Activated T-cell treated with anti-CD3 and anti-CD28 coated beads, Interleukin-2, amount 50 U/mL, for 72 hours (primary cell): ENCODE measurements at regions not wholly inside any gene's neighbourhood (a gene's known extent, or its start where the extent isn't known, plus 50 kb on each side); places are given as distances from the start of the nearest gene placed in this dataset.

Experiments used
- ATAC-seq, 2 donors: fragments of 150-1000 bp; cut with Tn5 transposase; replicated peaks in 1 of 2; 2 replicates each; pipeline ENCODE4 v1.10.0; 2021; ENCODE audit warnings: moderate library complexity in 2 of 2, mild to moderate bottlenecking in 1 of 2
- DNase-seq, 2 donors: peaks; one replicate each; pipeline ENCODE4 v3.0.0; 2021 to 2022; ENCODE audit warnings: mixed read lengths in 1 of 2
- H3K27ac Mint-ChIP-seq: one replicate; pipeline ENCODE4 v1.8.0; 2022; ENCODE audit warnings: mild to moderate bottlenecking, moderate library complexity, mixed read lengths
- H3K27me3 Mint-ChIP-seq: one replicate; pipeline ENCODE4 v1.8.0; 2022; ENCODE audit warnings: low read depth, mixed read lengths
- H3K36me3 Mint-ChIP-seq, 2 donors: one replicate each; pipeline ENCODE4 v1.8.0; 2022; ENCODE audit warnings: mixed read lengths in 2 of 2, mild to moderate bottlenecking in 1 of 2; ENCODE audit not compliant: insufficient read depth in 2 of 2
- H3K4me1 Mint-ChIP-seq: one replicate; pipeline ENCODE4 v1.8.0; 2022; ENCODE audit warnings: low read depth, mixed read lengths
- H3K4me3 Mint-ChIP-seq, 2 donors: one replicate each; pipeline ENCODE4 v1.8.0; 2022; ENCODE audit warnings: mild to moderate bottlenecking in 2 of 2, mixed read lengths in 2 of 2, moderate library complexity in 2 of 2
- H3K9me3 Mint-ChIP-seq, 2 donors: one replicate each; pipeline ENCODE4 v1.8.0; 2022; ENCODE audit warnings: mixed read lengths in 2 of 2

DNA sequence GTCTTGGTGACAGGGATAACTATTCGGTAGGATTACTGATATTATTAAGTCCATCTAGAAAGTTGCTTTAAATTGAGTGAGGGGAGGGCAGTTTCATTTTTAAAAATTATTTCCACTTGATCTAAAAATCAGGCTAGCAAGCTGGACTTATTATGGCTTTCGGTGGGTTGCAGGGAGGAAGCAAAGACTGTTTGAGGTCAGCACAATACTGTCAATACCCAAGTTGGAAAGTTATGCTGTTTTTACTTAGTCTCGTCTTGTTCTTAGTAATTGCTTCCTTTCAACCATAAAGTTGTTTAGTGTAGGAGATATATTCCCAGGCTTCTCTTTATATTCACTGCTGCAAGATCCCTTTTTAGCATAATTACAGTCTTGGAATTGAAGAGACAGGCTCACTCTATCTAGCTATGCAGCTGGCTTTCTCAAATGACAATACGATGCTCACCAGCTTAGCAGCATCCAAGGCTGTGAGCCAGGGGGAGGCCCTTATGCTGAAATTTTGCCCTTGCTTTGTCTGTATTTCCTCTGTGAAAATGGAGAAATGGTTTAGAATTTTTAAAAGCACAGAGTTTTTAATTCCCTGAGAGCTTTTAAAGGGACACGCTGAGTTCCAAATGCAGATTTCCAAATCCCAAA lies 68.2 kb upstream of the APC start:
- Mint-ChIP-seq H3K4me1 (no peaks in the 10 kb centered on the region), H3K4me3 (no peak overlapping the region)

GRCh38 chr5:112671687-112672086 lies 66.0 kb upstream of the APC start:
- peaks cover 19% of the 10 kb centered on the region for H3K27me3 Mint-ChIP-seq
- ATAC-seq (no peak), DNase-seq (no peak)
- H3K4me3 Mint-ChIP-seq, result no peak overlapping the region
- no peaks in the 10 kb centered on the region for H3K4me1 Mint-ChIP-seq
- no peaks in the 10 kb centered on the region for H3K36me3 Mint-ChIP-seq
- H3K9me3 Mint-ChIP-seq, result no peaks in the 10 kb centered on the region
- H3K27ac Mint-ChIP-seq, result no peak overlapping the region

More for the DNA sequence above, 68.2 kb upstream of the APC start:
- H3K9me3 Mint-ChIP-seq, result no peaks in the 10 kb centered on the region
- no peaks in the 10 kb centered on the region for H3K36me3 Mint-ChIP-seq
- DNase-seq (no peak), ATAC-seq (no peak)
- no peak overlapping the region for H3K27ac Mint-ChIP-seq
- no peaks in the 10 kb centered on the region for H3K27me3 Mint-ChIP-seq

DNA sequence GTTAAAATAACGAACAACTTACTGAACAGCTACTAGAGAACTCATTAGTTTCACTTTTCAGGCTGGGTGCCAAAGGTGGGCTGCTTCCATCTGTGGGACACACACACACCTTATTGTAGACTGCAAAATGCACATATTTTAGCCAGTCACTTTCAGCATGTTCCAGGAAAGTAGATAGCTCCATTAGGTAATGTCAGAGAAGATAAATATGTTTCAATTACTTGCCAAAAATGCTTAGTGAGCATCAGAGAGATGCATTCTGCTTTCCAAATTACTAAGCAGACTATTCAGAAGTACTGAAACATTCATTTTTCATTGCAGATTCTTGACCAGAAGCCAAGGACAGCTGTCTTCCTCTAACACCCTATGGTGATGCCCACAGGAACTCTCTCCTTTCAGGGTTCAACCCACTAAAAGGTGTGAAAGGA lies 56.2 kb upstream of the APC start:
- no peak overlapping the region for H3K27ac Mint-ChIP-seq
- ATAC-seq (no peak), DNase-seq (no peak)
- no peaks in the 10 kb centered on the region for H3K36me3 Mint-ChIP-seq
- H3K27me3 Mint-ChIP-seq, result peaks cover 30% of the 10 kb centered on the region
- no peaks in the 10 kb centered on the region for H3K4me1 Mint-ChIP-seq
- peaks cover 0 to 2% of the 10 kb centered on the region in 2 donors for H3K9me3 Mint-ChIP-seq
- H3K4me3 Mint-ChIP-seq, result no peak overlapping the region

DNA sequence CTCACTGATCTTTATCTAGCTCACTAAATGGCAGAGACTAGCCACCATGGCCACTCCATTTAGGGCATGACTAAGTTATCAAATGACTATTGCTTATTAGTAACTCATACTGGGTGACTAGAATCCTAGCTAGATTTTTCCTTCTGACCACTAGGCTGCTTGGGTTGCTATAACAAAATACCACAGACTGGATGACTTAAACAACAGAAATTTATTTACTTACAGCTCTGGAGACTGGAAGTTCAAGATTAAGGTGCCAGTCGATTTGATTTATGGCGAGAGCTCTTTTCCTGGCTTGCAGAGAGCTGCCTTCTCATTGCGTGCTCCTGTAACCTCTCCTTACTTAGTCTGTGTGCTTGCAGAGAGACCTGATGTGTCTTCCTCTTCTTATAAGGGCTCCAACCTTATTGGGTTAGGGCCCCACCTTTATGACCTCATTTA lies 55.0 kb upstream of the APC start:
- Mint-ChIP-seq H3K27me3 (peaks cover 32% of the 10 kb centered on the region), H3K4me3 (no peak overlapping the region), H3K4me1 (no peaks in the 10 kb centered on the region), H3K36me3 (no peaks in the 10 kb centered on the region), H3K27ac (no peak overlapping the region), H3K9me3 (peaks cover 0 to 2% of the 10 kb centered on the region in 2 donors)
- ATAC-seq (no peak), DNase-seq (no peak)

DNA sequence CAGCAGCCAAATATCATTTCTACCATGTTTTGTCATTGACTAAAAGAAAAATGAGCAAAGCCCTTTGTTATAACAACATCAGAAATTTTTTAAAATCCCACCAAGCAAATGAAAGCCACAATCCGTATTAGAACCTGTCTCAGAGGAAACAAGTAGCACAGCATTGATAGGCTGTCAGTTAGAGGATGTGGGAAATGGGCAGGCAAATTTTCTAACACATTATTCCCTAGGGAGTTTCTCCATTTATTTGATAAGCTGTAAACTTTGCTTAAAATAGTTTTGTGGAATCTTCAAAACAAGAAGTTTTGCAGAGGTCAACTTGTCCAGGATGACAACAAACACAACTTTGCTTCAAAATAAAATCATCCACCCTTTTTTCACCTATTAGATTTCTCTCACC lies 53.6 kb upstream of the APC start:
- H3K27me3 Mint-ChIP-seq, result peaks cover 30% of the 10 kb centered on the region
- no peak for ATAC-seq
- no peak overlapping the region for H3K27ac Mint-ChIP-seq
- H3K36me3 Mint-ChIP-seq, result no peaks in the 10 kb centered on the region
- H3K9me3 Mint-ChIP-seq, result no peaks in the 10 kb centered on the region
- no peak overlapping the region for H3K4me3 Mint-ChIP-seq
- H3K4me1 Mint-ChIP-seq, result no peaks in the 10 kb centered on the region
- DNase-seq, result no peak

DNA sequence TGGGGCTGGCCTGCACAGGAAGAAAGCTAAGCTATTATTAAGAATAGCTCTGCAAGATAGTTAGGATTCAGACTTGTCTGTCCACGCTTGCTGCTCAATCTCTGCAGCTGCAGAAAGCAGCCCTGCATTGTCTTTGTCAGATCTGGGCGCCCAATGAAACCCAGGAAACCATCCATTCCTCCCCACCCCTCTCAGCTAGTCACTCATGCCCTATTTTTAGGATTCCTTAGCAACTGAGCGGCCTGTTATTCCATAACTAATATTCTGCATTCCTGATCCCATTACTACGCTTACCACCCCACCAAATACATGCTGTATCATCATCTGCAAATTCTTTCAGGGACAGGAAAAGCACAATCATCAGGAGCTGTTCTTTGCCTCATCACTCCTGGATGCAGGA lies 52.9 kb upstream of the APC start:
- H3K4me3 Mint-ChIP-seq, result no peak overlapping the region
- DNase-seq (no peak), ATAC-seq (no peak)
- no peaks in the 10 kb centered on the region for H3K4me1 Mint-ChIP-seq
- no peaks in the 10 kb centered on the region for H3K9me3 Mint-ChIP-seq
- H3K27me3 Mint-ChIP-seq, result peaks cover 30% of the 10 kb centered on the region
- H3K36me3 Mint-ChIP-seq, result no peaks in the 10 kb centered on the region
- no peak overlapping the region for H3K27ac Mint-ChIP-seq

DNA sequence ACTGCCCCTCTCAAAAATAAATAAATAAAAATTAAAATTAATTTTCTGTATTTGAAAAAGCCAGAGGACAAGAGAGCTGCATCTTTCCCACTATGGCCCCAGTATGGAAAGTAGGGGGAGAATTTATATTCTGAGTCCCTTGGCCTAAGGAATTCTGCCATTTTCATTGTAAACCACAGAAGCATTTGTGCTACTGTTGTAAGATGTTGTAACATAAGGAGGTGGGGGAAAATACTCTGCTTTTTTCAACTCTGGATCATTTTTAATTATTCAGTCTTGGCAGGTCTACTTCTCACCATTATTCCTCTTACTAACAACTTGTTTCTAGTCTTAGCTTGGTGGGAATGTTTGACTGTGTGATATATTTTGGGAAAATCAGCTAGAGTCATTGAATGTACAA lies 52.3 kb upstream of the APC start:
- Mint-ChIP-seq H3K36me3 (no peaks in the 10 kb centered on the region), H3K27ac (no peak overlapping the region), H3K4me3 (no peak overlapping the region), H3K9me3 (no peaks in the 10 kb centered on the region), H3K27me3 (peaks cover 35% of the 10 kb centered on the region), H3K4me1 (no peaks in the 10 kb centered on the region)
- DNase-seq (no peak), ATAC-seq (no peak)

- Mint-ChIP-seq H3K4me3 (no peak overlapping the region), H3K27me3 (peaks cover 40% of the 10 kb centered on the region), H3K4me1 (no peaks in the 10 kb centered on the region), H3K27ac (no peak overlapping the region), H3K36me3 (no peaks in the 10 kb centered on the region), H3K9me3 (no peaks in the 10 kb centered on the region)
- DNase-seq, result no peak
- no peak for ATAC-seq
Observed at GRCh38 chr5:112685931-112686330, 51.8 kb upstream of the APC start.

- ATAC-seq, result no peak
- H3K27ac Mint-ChIP-seq, result no peak overlapping the region
Observed at GRCh38 chr5:112686675-112687074, 51.0 kb upstream of the APC start.

DNA sequence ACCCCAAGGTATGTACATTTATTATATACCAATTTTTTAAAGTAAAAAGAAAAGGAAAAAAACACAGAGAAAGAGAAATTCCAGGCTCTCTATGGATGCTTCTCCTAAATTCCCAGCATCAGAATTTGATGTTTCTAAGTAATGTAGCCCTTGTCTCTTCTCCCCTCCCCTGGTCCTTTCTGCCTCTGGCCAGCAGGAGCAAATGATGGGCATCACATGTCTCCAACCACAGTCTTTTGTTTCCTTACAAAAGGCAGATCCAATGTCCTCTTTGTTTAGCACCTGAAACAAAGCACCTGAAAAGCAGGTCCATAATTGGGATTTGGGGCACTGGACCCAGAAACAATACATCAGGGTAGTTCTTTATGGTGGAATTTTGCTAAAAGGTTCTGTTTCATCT lies 50.4 kb upstream of the APC start:
- DNase-seq, result no peak
- Mint-ChIP-seq H3K27ac (no peak overlapping the region), H3K36me3 (no peaks in the 10 kb centered on the region), H3K4me3 (no peak overlapping the region), H3K9me3 (no peaks in the 10 kb centered on the region), H3K27me3 (peaks cover 41% of the 10 kb centered on the region), H3K4me1 (no peaks in the 10 kb centered on the region)
- ATAC-seq, result no peak

More at GRCh38 chr5:112686675-112687074, 51.0 kb upstream of the APC start:
- H3K4me3 Mint-ChIP-seq, result no peak overlapping the region
- peaks cover 40% of the 10 kb centered on the region for H3K27me3 Mint-ChIP-seq
- no peak for DNase-seq
- H3K36me3 Mint-ChIP-seq, result no peaks in the 10 kb centered on the region
- no peaks in the 10 kb centered on the region for H3K4me1 Mint-ChIP-seq
- H3K9me3 Mint-ChIP-seq, result no peaks in the 10 kb centered on the region
